K562 (cell line): ENCODE measurements at regions not wholly inside any gene's neighbourhood (a gene's known extent, or its start where the extent isn't known, plus 50 kb on each side); places are given as distances from the start of the nearest gene placed in this dataset.
"Not testable (repeated sequence)": the region's sequence is repeated elsewhere in the genome, so short reads cannot be mapped to it uniquely, and the experiment has no call there.

Experiments
- ELF4 ChIP-seq: fragments of 450-650 bp; formaldehyde crosslinking; IDR thresholded peaks from 2 replicates; pipeline ENCODE4 v1.4.0; 2022; ENCODE audit warnings: missing genetic modification characterization
- ESRRA ChIP-seq: fragments of 450-650 bp; IDR thresholded peaks from 2 replicates; pipeline ENCODE4 v1.6.1; 2014; ENCODE audit warnings: low read depth, mild to moderate bottlenecking, moderate library complexity, borderline replicate concordance
- GABPB1 ChIP-seq: sonication (generic); formaldehyde crosslinking; IDR thresholded peaks from 2 replicates; pipeline ENCODE4 v1.8.0; 2022; ENCODE audit warnings: mild to moderate bottlenecking, missing genetic modification reagents
- RBBP5 ChIP-seq: fragments of 200-600 bp; sonication (generic); IDR thresholded peaks from 2 replicates; pipeline ENCODE4 v1.6.1; 2012; ENCODE audit warnings: borderline replicate concordance, mild to moderate bottlenecking, low read length, control low read depth, inconsistent platforms; ENCODE audit not compliant: insufficient read depth, poor library complexity, severe bottlenecking
- SAFB2 ChIP-seq: fragments of 200-400 bp; formaldehyde crosslinking; IDR thresholded peaks from 2 replicates; pipeline ENCODE4 v1.6.1; 2018; ENCODE audit warnings: borderline replicate concordance, low read length, low read depth, moderate library complexity; ENCODE audit not compliant: severe bottlenecking
- TBP ChIP-seq: optimal IDR thresholded peaks from 2 replicates; pipeline ENCODE3; 2011; ENCODE audit warnings: low read depth, low read length, improper control_type of control experiment
- ZNF121 ChIP-seq: sonication (generic); formaldehyde crosslinking; conservative IDR thresholded peaks from 2 replicates; pipeline ENCODE4 v1.8.0; 2022; ENCODE audit warnings: missing genetic modification reagents
- TF ChIP-seq, protein P1 (sequence below), 3 experiments: IDR thresholded peaks in 2 of 3; conservative IDR thresholded peaks in 1 of 3; 2 replicates each; pipeline ENCODE4 v1.5.1; 2011 to 2012; ENCODE audit warnings: low read length in 3 of 3, mild to moderate bottlenecking in 3 of 3, control low read depth in 2 of 3, improper control_type of control experiment in 1 of 3, inconsistent platforms in 1 of 3, low read depth in 1 of 3, mixed read lengths in 1 of 3, moderate library complexity in 1 of 3; ENCODE audit not compliant: insufficient read depth in 2 of 3
- TF ChIP-seq, protein P2 (sequence below): IDR thresholded peaks from 3 replicates; pipeline ENCODE4 v1.6.1; 2011; ENCODE audit warnings: borderline replicate concordance, mild to moderate bottlenecking, moderate library complexity; ENCODE audit not compliant: insufficient read length; ENCODE audit errors: extremely low read depth
- TF ChIP-seq, protein P3 (sequence below): fragments of 450-650 bp; IDR thresholded peaks from 2 replicates; pipeline ENCODE4 v1.6.1; 2016; ENCODE audit warnings: antibody characterized with exemption
- TF ChIP-seq, protein P4 (sequence below): fragments of 450-650 bp; formaldehyde crosslinking; IDR thresholded peaks from 2 replicates; pipeline ENCODE4 v1.4.0; 2022; ENCODE audit warnings: missing genetic modification characterization

DNA sequence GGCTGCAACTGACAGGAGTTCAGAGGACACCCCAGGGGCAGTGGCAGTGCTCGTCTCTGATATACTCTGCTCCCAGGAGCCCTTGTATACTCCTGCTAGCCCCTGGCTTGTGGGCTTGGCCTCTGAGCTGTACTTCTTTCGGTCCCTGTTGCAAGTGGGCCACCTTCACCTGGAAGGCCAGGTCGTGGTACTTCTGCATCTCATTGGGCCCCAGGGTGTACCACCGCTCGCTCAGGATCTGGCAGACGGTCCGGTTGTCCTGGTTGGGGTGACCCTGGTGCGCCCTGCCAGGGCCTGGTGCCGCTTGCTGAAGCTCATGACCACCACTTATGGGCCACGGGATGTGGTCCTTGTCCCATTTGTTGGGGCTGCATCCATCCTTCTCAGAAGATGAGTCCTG lies 228.5 kb upstream of the ZNF722 start:
- not testable (repeated sequence) for TF ChIP-seq ZNF121 (CRISPR knock-in tag); GABPB1 (CRISPR knock-in tag); ELF4; TBP; SAFB2; RBBP5; ESRRA
- TF ChIP-seq, protein P1, sequence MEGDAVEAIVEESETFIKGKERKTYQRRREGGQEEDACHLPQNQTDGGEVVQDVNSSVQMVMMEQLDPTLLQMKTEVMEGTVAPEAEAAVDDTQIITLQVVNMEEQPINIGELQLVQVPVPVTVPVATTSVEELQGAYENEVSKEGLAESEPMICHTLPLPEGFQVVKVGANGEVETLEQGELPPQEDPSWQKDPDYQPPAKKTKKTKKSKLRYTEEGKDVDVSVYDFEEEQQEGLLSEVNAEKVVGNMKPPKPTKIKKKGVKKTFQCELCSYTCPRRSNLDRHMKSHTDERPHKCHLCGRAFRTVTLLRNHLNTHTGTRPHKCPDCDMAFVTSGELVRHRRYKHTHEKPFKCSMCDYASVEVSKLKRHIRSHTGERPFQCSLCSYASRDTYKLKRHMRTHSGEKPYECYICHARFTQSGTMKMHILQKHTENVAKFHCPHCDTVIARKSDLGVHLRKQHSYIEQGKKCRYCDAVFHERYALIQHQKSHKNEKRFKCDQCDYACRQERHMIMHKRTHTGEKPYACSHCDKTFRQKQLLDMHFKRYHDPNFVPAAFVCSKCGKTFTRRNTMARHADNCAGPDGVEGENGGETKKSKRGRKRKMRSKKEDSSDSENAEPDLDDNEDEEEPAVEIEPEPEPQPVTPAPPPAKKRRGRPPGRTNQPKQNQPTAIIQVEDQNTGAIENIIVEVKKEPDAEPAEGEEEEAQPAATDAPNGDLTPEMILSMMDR (IDR thresholded peaks at IDR 0.05 in 2 of 3, conservative IDR thresholded peaks at IDR 0.05 in 1 of 3; ENCODE audit: insufficient read depth in 2 of 3, low read depth in 1 of 3, low read length in 3 of 3): not testable (repeated sequence)
- TF ChIP-seq, protein P2, sequence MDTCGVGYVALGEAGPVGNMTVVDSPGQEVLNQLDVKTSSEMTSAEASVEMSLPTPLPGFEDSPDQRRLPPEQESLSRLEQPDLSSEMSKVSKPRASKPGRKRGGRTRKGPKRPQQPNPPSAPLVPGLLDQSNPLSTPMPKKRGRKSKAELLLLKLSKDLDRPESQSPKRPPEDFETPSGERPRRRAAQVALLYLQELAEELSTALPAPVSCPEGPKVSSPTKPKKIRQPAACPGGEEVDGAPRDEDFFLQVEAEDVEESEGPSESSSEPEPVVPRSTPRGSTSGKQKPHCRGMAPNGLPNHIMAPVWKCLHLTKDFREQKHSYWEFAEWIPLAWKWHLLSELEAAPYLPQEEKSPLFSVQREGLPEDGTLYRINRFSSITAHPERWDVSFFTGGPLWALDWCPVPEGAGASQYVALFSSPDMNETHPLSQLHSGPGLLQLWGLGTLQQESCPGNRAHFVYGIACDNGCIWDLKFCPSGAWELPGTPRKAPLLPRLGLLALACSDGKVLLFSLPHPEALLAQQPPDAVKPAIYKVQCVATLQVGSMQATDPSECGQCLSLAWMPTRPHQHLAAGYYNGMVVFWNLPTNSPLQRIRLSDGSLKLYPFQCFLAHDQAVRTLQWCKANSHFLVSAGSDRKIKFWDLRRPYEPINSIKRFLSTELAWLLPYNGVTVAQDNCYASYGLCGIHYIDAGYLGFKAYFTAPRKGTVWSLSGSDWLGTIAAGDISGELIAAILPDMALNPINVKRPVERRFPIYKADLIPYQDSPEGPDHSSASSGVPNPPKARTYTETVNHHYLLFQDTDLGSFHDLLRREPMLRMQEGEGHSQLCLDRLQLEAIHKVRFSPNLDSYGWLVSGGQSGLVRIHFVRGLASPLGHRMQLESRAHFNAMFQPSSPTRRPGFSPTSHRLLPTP: not testable (repeated sequence)
- TF ChIP-seq, protein P3, sequence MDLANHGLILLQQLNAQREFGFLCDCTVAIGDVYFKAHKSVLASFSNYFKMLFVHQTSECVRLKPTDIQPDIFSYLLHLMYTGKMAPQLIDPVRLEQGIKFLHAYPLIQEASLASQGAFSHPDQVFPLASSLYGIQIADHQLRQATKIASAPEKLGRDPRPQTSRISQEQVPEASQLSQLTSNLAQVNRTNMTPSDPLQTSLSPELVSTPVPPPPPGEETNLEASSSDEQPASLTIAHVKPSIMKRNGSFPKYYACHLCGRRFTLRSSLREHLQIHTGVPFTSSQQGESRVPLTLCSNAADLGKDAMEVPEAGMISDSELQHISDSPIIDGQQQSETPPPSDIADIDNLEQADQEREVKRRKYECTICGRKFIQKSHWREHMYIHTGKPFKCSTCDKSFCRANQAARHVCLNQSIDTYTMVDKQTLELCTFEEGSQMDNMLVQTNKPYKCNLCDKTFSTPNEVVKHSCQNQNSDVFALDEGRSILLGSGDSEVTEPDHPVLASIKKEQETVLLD: not testable (repeated sequence)
- TF ChIP-seq, protein P4, sequence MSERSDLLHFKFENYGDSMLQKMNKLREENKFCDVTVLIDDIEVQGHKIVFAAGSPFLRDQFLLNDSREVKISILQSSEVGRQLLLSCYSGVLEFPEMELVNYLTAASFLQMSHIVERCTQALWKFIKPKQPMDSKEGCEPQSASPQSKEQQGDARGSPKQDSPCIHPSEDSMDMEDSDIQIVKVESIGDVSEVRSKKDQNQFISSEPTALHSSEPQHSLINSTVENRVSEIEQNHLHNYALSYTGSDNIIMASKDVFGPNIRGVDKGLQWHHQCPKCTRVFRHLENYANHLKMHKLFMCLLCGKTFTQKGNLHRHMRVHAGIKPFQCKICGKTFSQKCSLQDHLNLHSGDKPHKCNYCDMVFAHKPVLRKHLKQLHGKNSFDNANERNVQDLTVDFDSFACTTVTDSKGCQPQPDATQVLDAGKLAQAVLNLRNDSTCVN (CRISPR knock-in tag): not testable (repeated sequence)
